HEK293 (cell line): ENCODE measurements at regions not wholly inside any gene's neighbourhood (a gene's known extent, or its start where the extent isn't known, plus 50 kb on each side); places are given as distances from the start of the nearest gene placed in this dataset.

Experiments
- CTCF ChIA-PET: fragments of 350-600 bp; formaldehyde crosslinking; extraction: SDS; loops from one replicate; lab custom pipeline; 2021; ENCODE audit warnings: antibody characterized with exemption; lab: Yijun Ruan, JAX
- POLR2A ChIA-PET: fragments of 300-600 bp; formaldehyde crosslinking; extraction: SDS; loops from one replicate; lab custom pipeline; 2020; ENCODE audit warnings: antibody characterized with exemption, inconsistent platforms; lab: Yijun Ruan, JAX
- H3K27ac ChIP-seq: fragments of 200-500 bp; sonication (Bioruptor generic); 2 replicates; pipeline ENCODE4 v1.5.1; 2014; ENCODE audit warnings: low read depth, low read length, control low read depth, inconsistent platforms; ENCODE audit errors: extremely low read depth
- H3K36me3 ChIP-seq, 2 experiments: fragments of 200-500 bp in 1 of 2; sonication (Bioruptor generic) in 1 of 2; 1 replicate in 1 of 2; 2 replicates in 1 of 2; pipeline ENCODE4 v1.5.1; 2014 to 2017; ENCODE audit warnings: inconsistent platforms in 2 of 2, low read length in 2 of 2; ENCODE audit not compliant: control insufficient read depth in 2 of 2, insufficient read depth in 1 of 2
- H3K4me1 ChIP-seq: fragments of 200-500 bp; sonication (Bioruptor generic); 2 replicates; pipeline ENCODE4 v1.5.1; 2014; ENCODE audit warnings: mild to moderate bottlenecking, low read length, inconsistent platforms; ENCODE audit not compliant: control insufficient read depth, insufficient read depth
- H3K4me3 ChIP-seq: 2 replicates; pipeline ENCODE4 v1.5.1; 2011; ENCODE audit warnings: low read depth, mild to moderate bottlenecking, control low read depth, low read length, moderate library complexity
- H3K9me3 ChIP-seq: fragments of 200-500 bp; sonication (Bioruptor generic); 2 replicates; pipeline ENCODE4 v1.5.1; 2014; ENCODE audit warnings: low read depth, low read length, inconsistent platforms; ENCODE audit not compliant: control insufficient read depth, insufficient read depth
- FEZF1 ChIP-seq: fragments of 450-650 bp; formaldehyde crosslinking; IDR thresholded peaks from 2 replicates; pipeline ENCODE4 v1.5.1; 2016; ENCODE audit warnings: missing biosample characterization, missing genetic modification characterization
- GFI1B ChIP-seq: fragments of 450-650 bp; formaldehyde crosslinking; IDR thresholded peaks from 2 replicates; pipeline ENCODE4 v1.5.1; 2016; ENCODE audit warnings: missing biosample characterization, missing genetic modification characterization
- KLF1 ChIP-seq: fragments of 450-650 bp; formaldehyde crosslinking; IDR thresholded peaks from 2 replicates; pipeline ENCODE4 v1.5.1; 2016; ENCODE audit warnings: missing biosample characterization, missing genetic modification characterization
- KLF10 ChIP-seq: fragments of 450-650 bp; IDR thresholded peaks from 2 replicates; pipeline ENCODE4 v1.5.1; 2018; ENCODE audit warnings: missing biosample characterization, mild to moderate bottlenecking, missing genetic modification characterization
- KLF7 ChIP-seq: fragments of 450-650 bp; formaldehyde crosslinking; IDR thresholded peaks from 2 replicates; pipeline ENCODE4 v1.5.1; 2016; ENCODE audit warnings: missing biosample characterization, missing genetic modification characterization, borderline replicate concordance
- PRDM4 ChIP-seq: fragments of 450-650 bp; formaldehyde crosslinking; IDR thresholded peaks from 2 replicates; pipeline ENCODE4 v1.5.1; 2017; ENCODE audit warnings: missing biosample characterization, missing genetic modification characterization
- YY1 ChIP-seq: fragments of 450-650 bp; formaldehyde crosslinking; IDR thresholded peaks from 2 replicates; pipeline ENCODE4 v1.5.1; 2018; ENCODE audit warnings: missing biosample characterization, missing genetic modification characterization
- ZBTB10 ChIP-seq: fragments of 450-650 bp; formaldehyde crosslinking; IDR thresholded peaks from 2 replicates; pipeline ENCODE4 v1.5.1; 2016; ENCODE audit warnings: missing biosample characterization, missing genetic modification characterization
- ZNF146 ChIP-seq: fragments of 450-650 bp; formaldehyde crosslinking; IDR thresholded peaks from 2 replicates; pipeline ENCODE4 v1.5.1; 2016; ENCODE audit warnings: missing biosample characterization, missing genetic modification characterization
- ZNF148 ChIP-seq: fragments of 450-650 bp; formaldehyde crosslinking; IDR thresholded peaks from 2 replicates; pipeline ENCODE4 v1.5.0; 2017; ENCODE audit warnings: missing biosample characterization, missing genetic modification characterization, borderline replicate concordance
- ZNF174 ChIP-seq: fragments of 450-650 bp; formaldehyde crosslinking; IDR thresholded peaks from 2 replicates; pipeline ENCODE4 v1.5.0; 2017; ENCODE audit warnings: missing biosample characterization, mild to moderate bottlenecking, missing genetic modification characterization
- ZNF211 ChIP-seq: fragments of 450-650 bp; formaldehyde crosslinking; IDR thresholded peaks from 2 replicates; pipeline ENCODE4 v1.5.1; 2016; ENCODE audit warnings: low read depth, missing biosample characterization, missing genetic modification characterization
- ZNF239 ChIP-seq: fragments of 450-650 bp; formaldehyde crosslinking; IDR thresholded peaks from 2 replicates; pipeline ENCODE4 v1.5.1; 2016; ENCODE audit warnings: missing biosample characterization, missing genetic modification characterization
- ZNF24 ChIP-seq: fragments of 450-650 bp; formaldehyde crosslinking; IDR thresholded peaks from 2 replicates; pipeline ENCODE4 v1.5.1; 2016; ENCODE audit warnings: missing biosample characterization, missing genetic modification characterization
- ZNF26 ChIP-seq: fragments of 450-650 bp; formaldehyde crosslinking; IDR thresholded peaks from 2 replicates; pipeline ENCODE4 v1.5.1; 2016; ENCODE audit warnings: missing biosample characterization, missing genetic modification characterization
- ZNF404 ChIP-seq: fragments of 450-650 bp; formaldehyde crosslinking; IDR thresholded peaks from 2 replicates; pipeline ENCODE4 v1.5.1; 2017; ENCODE audit warnings: missing biosample characterization, missing genetic modification characterization
- ZNF449 ChIP-seq: fragments of 450-650 bp; formaldehyde crosslinking; IDR thresholded peaks from 2 replicates; pipeline ENCODE4 v1.5.1; 2017; ENCODE audit warnings: missing biosample characterization, mild to moderate bottlenecking, missing genetic modification characterization, moderate library complexity
- ZNF558 ChIP-seq: fragments of 450-650 bp; formaldehyde crosslinking; IDR thresholded peaks from 2 replicates; pipeline ENCODE4 v1.5.1; 2016; ENCODE audit warnings: missing biosample characterization, missing genetic modification characterization
- ZNF580 ChIP-seq: fragments of 450-650 bp; formaldehyde crosslinking; IDR thresholded peaks from 2 replicates; pipeline ENCODE4 v1.5.1; 2016; ENCODE audit warnings: missing biosample characterization, missing genetic modification characterization
- ZNF658 ChIP-seq: fragments of 450-650 bp; formaldehyde crosslinking; IDR thresholded peaks from 2 replicates; pipeline ENCODE4; 2016; ENCODE audit warnings: missing biosample characterization, missing genetic modification characterization
- ZNF843 ChIP-seq: fragments of 450-650 bp; formaldehyde crosslinking; IDR thresholded peaks from 2 replicates; pipeline ENCODE4 v1.5.1; 2016; ENCODE audit warnings: missing biosample characterization, missing genetic modification characterization

GRCh38 chr13:78410164-78410563, 193.2 kb downstream of the POU4F1 start (continued):
- TF ChIP-seq ZNF558 (tag by site-specific recombination) (no peak), GFI1B (tag by site-specific recombination) (no peak), ZNF449 (tag by site-specific recombination) (no peak)

- CTCF ChIA-PET: interaction anchor here (0.6 kb wide), 1 partner anchor 1270 kb away, joined by 3 read pairs; no protein-coding TSS in a partner anchor
- TF ChIP-seq ZNF404 (tag by site-specific recombination) (no peak), ZNF211 (tag by site-specific recombination) (no peak), ZNF146 (tag by site-specific recombination) (no peak), ZNF580 (tag by site-specific recombination) (no peak), ZNF24 (tag by site-specific recombination) (no peak), ZNF239 (tag by site-specific recombination) (no peak), ZNF148 (tag by site-specific recombination) (no peak)
- TF ChIP-seq, all 188 proteins: peak for 0
- H3K4me1 ChIP-seq: no peaks in the 10 kb centered on the region
- POLR2A ChIA-PET: no interaction called here
- no peaks in the 10 kb centered on the region for H3K9me3 ChIP-seq
- no peak overlapping the region for H3K4me3 ChIP-seq
- no peak overlapping the region for H3K27ac ChIP-seq
- no peaks in the 10 kb centered on the region for H3K36me3 ChIP-seq
Observed at GRCh38 chr13:78409172-78409571, 194.2 kb downstream of the POU4F1 start.

GRCh38 chr13:78404846-78405360, 198.4 kb downstream of the POU4F1 start:
- CTCF ChIA-PET: no interaction called here
- POLR2A ChIA-PET: no interaction called here
- TF ChIP-seq KLF10 (no peak), ZNF658 (no peak), KLF7 (tag by site-specific recombination) (no peak), ZNF174 (tag by site-specific recombination) (no peak), ZNF843 (no peak), ZBTB10 (tag by site-specific recombination) (no peak), KLF1 (tag by site-specific recombination) (no peak), PRDM4 (tag by site-specific recombination) (no peak), YY1 (tag by site-specific recombination) (no peak), FEZF1 (tag by site-specific recombination) (no peak), ZNF26 (tag by site-specific recombination) (no peak)

More at GRCh38 chr13:78404846-78405360, 198.4 kb downstream of the POU4F1 start:
- Histone ChIP-seq H3K27ac (no peak overlapping the region), H3K4me3 (no peak overlapping the region), H3K36me3 (no peaks in the 10 kb centered on the region), H3K9me3 (no peaks in the 10 kb centered on the region), H3K4me1 (no peaks in the 10 kb centered on the region)
